Neuronal stem cell (in vitro differentiated cells): ENCODE measurements at regions not wholly inside any gene's neighbourhood (a gene's known extent, or its start where the extent isn't known, plus 50 kb on each side); places are given as distances from the start of the nearest gene placed in this dataset.

Source experiments
- DNase-seq: peaks from one replicate; pipeline ENCODE4 v3.0.0-alpha.2; 2013; ENCODE audit warnings: low spot score
- H2AFZ ChIP-seq: one replicate; pipeline ENCODE4 v1.6.1; 2013; ENCODE audit warnings: mild to moderate bottlenecking, low read length, inconsistent platforms
- H2AK5ac ChIP-seq: 2 replicates; pipeline ENCODE4 v1.6.1; 2013; ENCODE audit warnings: low read depth, mild to moderate bottlenecking, inconsistent platforms, low read length, moderate library complexity, mixed read lengths
- H2BK120ac ChIP-seq: 2 replicates; pipeline ENCODE4 v1.6.1; 2013; ENCODE audit warnings: low read depth, mild to moderate bottlenecking, inconsistent platforms, low read length, moderate library complexity, mixed read lengths
- H2BK12ac ChIP-seq: one replicate; pipeline ENCODE4 v1.6.1; 2013; ENCODE audit warnings: low read length, inconsistent platforms
- H2BK15ac ChIP-seq: 2 replicates; pipeline ENCODE4 v1.6.1; 2013; ENCODE audit warnings: mild to moderate bottlenecking, low read length, inconsistent platforms, mixed read lengths
- H2BK5ac ChIP-seq: one replicate; pipeline ENCODE4 v1.6.1; 2013; ENCODE audit warnings: inconsistent platforms, mild to moderate bottlenecking, low read length, moderate library complexity
- H3K14ac ChIP-seq: one replicate; pipeline ENCODE4 v1.6.1; 2013; ENCODE audit warnings: low read length, inconsistent platforms
- H3K18ac ChIP-seq: 2 replicates; pipeline ENCODE4 v1.6.1; 2013; ENCODE audit warnings: low read length, inconsistent platforms
- H3K23ac ChIP-seq: 2 replicates; pipeline ENCODE4 v1.6.1; 2013; ENCODE audit warnings: low read depth, mild to moderate bottlenecking, mixed read lengths, low read length, inconsistent platforms; ENCODE audit not compliant: poor library complexity
- H3K27ac ChIP-seq: replicated peaks from 3 replicates; pipeline ENCODE4 v1.5.1; 2013; ENCODE audit warnings: low read length, inconsistent platforms
- H3K27me3 ChIP-seq, 3 experiments: 2 replicates each; pipeline ENCODE4 v1.6.1; 2013; ENCODE audit warnings: low read length in 3 of 3, mild to moderate bottlenecking in 2 of 3, inconsistent platforms in 1 of 3, low read depth in 1 of 3, mixed read lengths in 1 of 3, moderate library complexity in 1 of 3; ENCODE audit not compliant: control insufficient read depth in 3 of 3, insufficient read depth in 3 of 3
- H3K36me3 ChIP-seq, 2 donors: replicated peaks in 1 of 2; 2 replicates each; pipeline ENCODE4 v1.6.1; 2013; ENCODE audit warnings: low read length in 2 of 2; ENCODE audit not compliant: control insufficient read depth in 2 of 2, insufficient read depth in 2 of 2
- H3K4ac ChIP-seq: 2 replicates; pipeline ENCODE4 v1.6.1; 2013; ENCODE audit warnings: inconsistent platforms, mild to moderate bottlenecking, low read length, moderate library complexity
- H3K4me1 ChIP-seq, 2 donors: 1 replicate in 1 of 2; 2 replicates in 1 of 2; pipeline ENCODE4 v1.6.1; 2013; ENCODE audit warnings: low read length in 2 of 2, low read depth in 1 of 2; ENCODE audit not compliant: control insufficient read depth in 2 of 2, insufficient read depth in 1 of 2
- H3K4me2 ChIP-seq: one replicate; pipeline ENCODE4 v1.6.1; 2013; ENCODE audit warnings: mild to moderate bottlenecking, low read length, inconsistent platforms; ENCODE audit not compliant: insufficient read depth, poor library complexity, severe bottlenecking
- H3K4me3 ChIP-seq, 2 donors: 2 replicates each; pipeline ENCODE4 v1.5.1; 2013; ENCODE audit warnings: low read length in 2 of 2, mild to moderate bottlenecking in 2 of 2, inconsistent platforms in 1 of 2, moderate library complexity in 1 of 2
- H3K79me1 ChIP-seq: one replicate; pipeline ENCODE4 v1.6.1; 2013; ENCODE audit warnings: low read depth, mild to moderate bottlenecking, inconsistent platforms, low read length, moderate library complexity
- H3K9ac ChIP-seq: one replicate; pipeline ENCODE4 v1.6.1; 2013; ENCODE audit warnings: mild to moderate bottlenecking, low read depth, low read length, inconsistent platforms; ENCODE audit not compliant: poor library complexity
- H3K9me3 ChIP-seq, 2 donors: replicated peaks in 1 of 2; 2 replicates each; pipeline versions ENCODE3 to v1.6.1; 2013; ENCODE audit warnings: low read length in 2 of 2, mild to moderate bottlenecking in 2 of 2, inconsistent platforms in 1 of 2, low read depth in 1 of 2, mixed read lengths in 1 of 2, moderate library complexity in 1 of 2; ENCODE audit not compliant: control insufficient read depth in 2 of 2, insufficient read depth in 1 of 2
- H4K8ac ChIP-seq: one replicate; pipeline ENCODE4 v1.6.1; 2013; ENCODE audit warnings: low read depth, mild to moderate bottlenecking, inconsistent platforms, low read length, moderate library complexity
- H4K91ac ChIP-seq: one replicate; pipeline ENCODE4 v1.6.1; 2013; ENCODE audit warnings: low read length, low read depth, mild to moderate bottlenecking, inconsistent platforms; ENCODE audit not compliant: poor library complexity
- WGBS, 2 donors: extraction: QIAGEN DNeasy Blood & Tissue Kit; methylation state at CpG; one replicate each; pipeline ENCODE4 v1.1.7; 2013; ENCODE audit warnings: missing lambda C conversion rate in 2 of 2, mixed read lengths in 1 of 2; ENCODE audit not compliant: insufficient read length in 2 of 2, insufficient replicate concordance in 1 of 2; ENCODE audit errors: extremely low coverage in 2 of 2; 5-methylcytosine and 5-hydroxymethylcytosine counted together

- Histone ChIP-seq H3K14ac (no peak overlapping the region), H4K8ac (no peak overlapping the region), H2BK15ac (no peak overlapping the region), H3K4me1 (no peaks in the 10 kb centered on the region), H2BK5ac (no peak overlapping the region), H3K23ac (no peak overlapping the region), H2AFZ (no peak overlapping the region), H2BK120ac (no peak overlapping the region), H3K27me3 (no peaks in the 10 kb centered on the region), H3K79me1 (no peaks in the 10 kb centered on the region), H2BK12ac (no peak overlapping the region), H3K4ac (no peak overlapping the region), H2AK5ac (no peak overlapping the region), H3K9me3 (no peaks in the 10 kb centered on the region), H3K18ac (no peak overlapping the region), H4K91ac (no peak overlapping the region), H3K4me2 (no peak overlapping the region), H3K36me3 (no peaks in the 10 kb centered on the region), H3K9ac (no peak overlapping the region), H3K4me3 (no peak overlapping the region), H3K27ac (no peak overlapping the region)
- WGBS, 2 donors = 100% methylated on average over 1 of the region's 3 CpGs; no CpG with 5 or more reads in 1 of the 2 donors
- no peak for DNase-seq
These were observed 964.9 kb upstream of the C9orf72 start for GRCh38 chr9:28538132-28538531.

DNA sequence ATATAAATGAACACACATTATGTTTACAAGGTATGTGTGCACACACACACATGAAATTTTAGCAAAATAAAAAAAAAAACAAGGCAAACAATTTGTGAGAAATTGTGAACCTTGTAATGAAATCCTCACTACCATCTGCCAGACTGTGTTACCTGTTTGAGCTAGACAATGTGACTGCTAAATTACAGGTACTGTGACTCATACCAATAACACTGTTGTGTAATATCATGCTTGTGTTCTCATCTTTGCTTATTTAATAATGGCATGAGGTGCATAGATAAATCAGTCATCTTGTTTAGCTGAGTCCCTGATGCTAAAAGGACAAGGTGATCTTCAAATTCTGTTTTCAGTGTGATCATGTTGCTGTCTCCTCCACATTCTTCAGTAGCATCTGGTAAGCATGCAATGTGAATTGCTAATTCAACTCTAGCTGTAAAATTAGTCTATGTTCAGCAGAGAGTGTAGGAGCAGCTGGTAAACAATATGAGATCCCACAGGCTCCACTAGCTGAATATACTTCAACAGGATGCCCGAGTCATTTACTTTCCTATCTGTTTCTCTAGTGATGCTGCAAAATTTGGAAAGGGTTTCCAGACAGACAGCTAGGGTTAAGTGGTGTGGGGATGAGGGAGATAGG lies 966.3 kb upstream of the C9orf72 start:
- no peak overlapping the region for H3K27ac ChIP-seq
- no peak overlapping the region for H3K4ac ChIP-seq
- no peaks in the 10 kb centered on the region for H3K36me3 ChIP-seq
- H3K14ac ChIP-seq = no peak overlapping the region
- no peak overlapping the region for H4K91ac ChIP-seq
- no peak overlapping the region for H2AK5ac ChIP-seq
- WGBS, 2 donors = no CpG with 5 or more reads among the region's 1 CpG
- H3K4me3 ChIP-seq = no peak overlapping the region
- H3K9me3 ChIP-seq = no peaks in the 10 kb centered on the region
- DNase-seq = no peak
- no peak overlapping the region for H3K23ac ChIP-seq
- H2BK12ac ChIP-seq = no peak overlapping the region
- H3K79me1 ChIP-seq = no peaks in the 10 kb centered on the region
- no peak overlapping the region for H2BK5ac ChIP-seq
- no peak overlapping the region for H2BK15ac ChIP-seq
- H4K8ac ChIP-seq = no peak overlapping the region
- no peaks in the 10 kb centered on the region for H3K4me1 ChIP-seq
- no peak overlapping the region for H2BK120ac ChIP-seq
- no peaks in the 10 kb centered on the region for H3K27me3 ChIP-seq
- H3K18ac ChIP-seq = no peak overlapping the region
- no peak overlapping the region for H2AFZ ChIP-seq
- no peak overlapping the region for H3K4me2 ChIP-seq
- no peak overlapping the region for H3K9ac ChIP-seq

DNA sequence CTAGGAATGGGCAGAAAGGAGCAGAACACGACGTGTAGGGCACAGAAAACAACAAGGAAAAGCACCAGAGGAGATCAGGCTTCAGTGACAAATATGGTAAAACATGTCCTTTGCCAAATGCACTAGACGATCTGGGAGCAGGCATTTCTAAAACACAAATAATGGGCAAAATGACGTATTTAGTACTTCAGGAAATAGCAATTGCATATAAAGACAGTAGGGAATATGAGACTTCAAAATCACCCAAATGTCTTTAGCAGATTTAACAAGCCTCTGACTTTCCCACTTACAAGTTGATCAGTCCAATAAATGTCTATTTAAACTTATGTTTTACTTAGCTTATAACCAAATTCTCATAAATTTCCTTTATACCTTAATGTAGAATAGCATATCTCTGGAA lies 969.6 kb upstream of the C9orf72 start:
- WGBS, 2 donors = no CpG with 5 or more reads among the region's 4 CpGs

DNA sequence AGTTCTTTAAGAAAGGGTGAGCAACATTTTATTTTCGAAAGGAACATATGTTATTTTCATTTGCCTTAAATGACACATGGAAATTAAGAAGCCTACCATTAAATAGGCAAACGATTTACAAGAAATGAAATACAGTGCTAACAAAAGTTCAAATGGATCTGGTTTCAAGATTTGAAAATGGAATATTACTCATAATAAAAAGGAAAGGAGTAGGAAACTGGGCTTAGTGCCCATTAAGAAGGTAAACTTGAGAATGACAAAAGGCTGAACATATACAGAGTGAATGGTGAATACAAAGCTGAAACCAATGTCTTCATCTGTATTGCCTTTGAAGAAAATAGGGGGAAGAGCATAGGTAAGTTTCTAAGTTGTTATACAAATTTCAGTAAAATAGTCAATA lies 974.2 kb upstream of the C9orf72 start:
- Histone ChIP-seq H3K4me2 (no peak overlapping the region), H3K36me3 (no peaks in the 10 kb centered on the region), H2BK12ac (no peak overlapping the region), H2AFZ (no peak overlapping the region), H3K79me1 (no peaks in the 10 kb centered on the region), H2BK15ac (no peak overlapping the region), H4K91ac (no peak overlapping the region), H2AK5ac (no peak overlapping the region), H3K14ac (no peak overlapping the region), H3K4ac (no peak overlapping the region), H3K27me3 (no peaks in the 10 kb centered on the region), H3K9me3 (peaks cover 0 to 2% of the 10 kb centered on the region in 2 donors), H3K4me1 (no peaks in the 10 kb centered on the region), H4K8ac (no peak overlapping the region), H2BK120ac (no peak overlapping the region), H3K27ac (no peak overlapping the region), H3K9ac (no peak overlapping the region), H3K23ac (no peak overlapping the region), H3K18ac (no peak overlapping the region), H3K4me3 (no peak overlapping the region), H2BK5ac (no peak overlapping the region)
- WGBS, 2 donors = no CpG with 5 or more reads among the region's 2 CpGs
- DNase-seq = no peak

More for the DNA sequence above, 969.6 kb upstream of the C9orf72 start:
- H3K4me1 ChIP-seq = no peaks in the 10 kb centered on the region
- H4K91ac ChIP-seq = no peak overlapping the region
- H3K23ac ChIP-seq = no peak overlapping the region
- H3K27me3 ChIP-seq = no peaks in the 10 kb centered on the region
- H3K36me3 ChIP-seq = no peaks in the 10 kb centered on the region
- no peak overlapping the region for H3K27ac ChIP-seq
- no peak overlapping the region for H3K18ac ChIP-seq
- H2BK15ac ChIP-seq = no peak overlapping the region
- no peak overlapping the region for H2BK12ac ChIP-seq
- no peaks in the 10 kb centered on the region for H3K9me3 ChIP-seq
- no peak overlapping the region for H2BK120ac ChIP-seq
- H2AK5ac ChIP-seq = no peak overlapping the region
- H3K4ac ChIP-seq = no peak overlapping the region
- H4K8ac ChIP-seq = no peak overlapping the region
- no peak overlapping the region for H3K14ac ChIP-seq
- no peak for DNase-seq
- H2BK5ac ChIP-seq = no peak overlapping the region
- no peak overlapping the region for H2AFZ ChIP-seq
- H3K9ac ChIP-seq = no peak overlapping the region
- H3K79me1 ChIP-seq = no peaks in the 10 kb centered on the region
- H3K4me2 ChIP-seq = no peak overlapping the region
- H3K4me3 ChIP-seq = no peak overlapping the region
